Tibial nerve (tissue), 4 donors: ENCODE measurements at regions not wholly inside any gene's neighbourhood (a gene's known extent, or its start where the extent isn't known, plus 50 kb on each side); places are given as distances from the start of the nearest gene placed in this dataset.

Source experiments
- DNase-seq, 2 donors: peaks; one replicate each; pipeline ENCODE4 v3.0.0-alpha.2; 2019; ENCODE audit warnings: low spot score in 2 of 2
- H3K27ac ChIP-seq, 4 donors: fragments of 200-600 bp; sonication (generic) in 3 of 4; one replicate each; pipeline ENCODE4 v1.5.1; 2017 to 2019; ENCODE audit warnings: mild to moderate bottlenecking in 1 of 4
- H3K27me3 ChIP-seq, 2 donors: fragments of 200-600 bp; sonication (generic) in 1 of 2; one replicate each; pipeline versions ENCODE4 v1.5.1 to v1.6.0; 2017 to 2019
- H3K36me3 ChIP-seq, 3 donors: fragments of 200-600 bp; sonication (generic); one replicate each; pipeline ENCODE4 v1.5.1; 2018 to 2019
- H3K4me1 ChIP-seq, 4 donors: fragments of 200-600 bp; sonication (generic) in 3 of 4; one replicate each; pipeline ENCODE4 v1.5.1; 2017 to 2019
- H3K4me3 ChIP-seq, 4 donors: fragments of 200-600 bp; sonication (generic) in 3 of 4; one replicate each; pipeline ENCODE4 v1.5.1; 2017 to 2019; ENCODE audit warnings: mild to moderate bottlenecking in 1 of 4, moderate library complexity in 1 of 4
- H3K9me3 ChIP-seq, 4 donors: fragments of 200-600 bp; sonication (generic) in 3 of 4; one replicate each; pipeline ENCODE4 v1.5.1; 2017 to 2019
- EP300 ChIP-seq, 2 donors: sonication (generic); formaldehyde crosslinking; IDR thresholded peaks; one replicate each; pipeline ENCODE4 v1.6.1; 2017; ENCODE audit warnings: antibody characterized with exemption in 2 of 2, mild to moderate bottlenecking in 1 of 2
- POLR2A ChIP-seq, 2 donors: fragments of 450-650 bp; IDR thresholded peaks; one replicate each; pipeline ENCODE4 v1.6.1; 2017; ENCODE audit warnings: antibody characterized with exemption in 2 of 2, mild to moderate bottlenecking in 2 of 2, moderate library complexity in 2 of 2
- WGBS, 2 donors: methylation state at CpG; one replicate each; pipeline ENCODE4 v1.1.5; 2018; 5-methylcytosine and 5-hydroxymethylcytosine counted together
- TF ChIP-seq, protein P1 (sequence below), 5 experiments: fragments of 200-600 bp in 3 of 5; fragments of 450-650 bp in 2 of 5; sonication (generic) in 3 of 5; IDR thresholded peaks; one replicate each; pipeline ENCODE4 v1.5.1; 2016 to 2019; ENCODE audit warnings: antibody characterized with exemption in 5 of 5, mild to moderate bottlenecking in 3 of 5, moderate library complexity in 2 of 5

GRCh38 chr5:145708169-145708568 lies 127.0 kb downstream of the PRELID2 start:
- no peaks in the 10 kb centered on the region for H3K27me3 ChIP-seq
- no peaks in the 10 kb centered on the region for H3K36me3 ChIP-seq
- no peak for DNase-seq
- no peak overlapping the region for H3K27ac ChIP-seq
- no peaks in the 10 kb centered on the region for H3K9me3 ChIP-seq
- H3K4me1 ChIP-seq = no peaks in the 10 kb centered on the region
- TF ChIP-seq EP300 (IDR thresholded peaks at IDR 0.05) = no peak
- TF ChIP-seq, protein P1, sequence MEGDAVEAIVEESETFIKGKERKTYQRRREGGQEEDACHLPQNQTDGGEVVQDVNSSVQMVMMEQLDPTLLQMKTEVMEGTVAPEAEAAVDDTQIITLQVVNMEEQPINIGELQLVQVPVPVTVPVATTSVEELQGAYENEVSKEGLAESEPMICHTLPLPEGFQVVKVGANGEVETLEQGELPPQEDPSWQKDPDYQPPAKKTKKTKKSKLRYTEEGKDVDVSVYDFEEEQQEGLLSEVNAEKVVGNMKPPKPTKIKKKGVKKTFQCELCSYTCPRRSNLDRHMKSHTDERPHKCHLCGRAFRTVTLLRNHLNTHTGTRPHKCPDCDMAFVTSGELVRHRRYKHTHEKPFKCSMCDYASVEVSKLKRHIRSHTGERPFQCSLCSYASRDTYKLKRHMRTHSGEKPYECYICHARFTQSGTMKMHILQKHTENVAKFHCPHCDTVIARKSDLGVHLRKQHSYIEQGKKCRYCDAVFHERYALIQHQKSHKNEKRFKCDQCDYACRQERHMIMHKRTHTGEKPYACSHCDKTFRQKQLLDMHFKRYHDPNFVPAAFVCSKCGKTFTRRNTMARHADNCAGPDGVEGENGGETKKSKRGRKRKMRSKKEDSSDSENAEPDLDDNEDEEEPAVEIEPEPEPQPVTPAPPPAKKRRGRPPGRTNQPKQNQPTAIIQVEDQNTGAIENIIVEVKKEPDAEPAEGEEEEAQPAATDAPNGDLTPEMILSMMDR (IDR thresholded peaks at IDR 0.05) = no peak
- H3K4me3 ChIP-seq = no peak overlapping the region

GRCh38 chr5:145704724-145705123 lies 130.4 kb downstream of the PRELID2 start:
- no peaks in the 10 kb centered on the region for H3K4me1 ChIP-seq
- no peak overlapping the region for H3K4me3 ChIP-seq
- no peaks in the 10 kb centered on the region for H3K9me3 ChIP-seq
- no peaks in the 10 kb centered on the region for H3K27me3 ChIP-seq
- 95 to 98% methylated on average over 3 of the region's 3 CpGs for WGBS, 2 donors
- no peaks in the 10 kb centered on the region for H3K36me3 ChIP-seq
- H3K27ac ChIP-seq = no peak overlapping the region
- TF ChIP-seq EP300 (IDR thresholded peaks at IDR 0.05) (no peak), POLR2A (IDR thresholded peaks at IDR 0.05) (no peak)
- TF ChIP-seq, protein P1 (IDR thresholded peaks at IDR 0.05) = no peak
- no peak for DNase-seq

GRCh38 chr5:145703856-145704255 lies 131.3 kb downstream of the PRELID2 start:
- H3K9me3 ChIP-seq = no peaks in the 10 kb centered on the region
- H3K4me1 ChIP-seq = no peaks in the 10 kb centered on the region
- H3K27me3 ChIP-seq = no peaks in the 10 kb centered on the region
- no peak for DNase-seq
- 93% methylated on average over 4 of the region's 4 CpGs for WGBS, 2 donors
- TF ChIP-seq, protein P1 (IDR thresholded peaks at IDR 0.05) = no peak
- TF ChIP-seq POLR2A (IDR thresholded peaks at IDR 0.05) = no peak
- H3K36me3 ChIP-seq = no peaks in the 10 kb centered on the region
- H3K27ac ChIP-seq = no peak overlapping the region
- H3K4me3 ChIP-seq = no peak overlapping the region

- no peak for TF ChIP-seq POLR2A (IDR thresholded peaks at IDR 0.05)
- TF ChIP-seq, protein P1 (IDR thresholded peaks at IDR 0.05) = no peak
- no peak for TF ChIP-seq EP300 (IDR thresholded peaks at IDR 0.05)
- no peak for DNase-seq
- no peak overlapping the region for H3K4me3 ChIP-seq
- WGBS, 2 donors = 89 to 92% methylated on average over 3 of the region's 3 CpGs
- H3K27ac ChIP-seq = no peak overlapping the region
- no peaks in the 10 kb centered on the region for H3K27me3 ChIP-seq
- no peaks in the 10 kb centered on the region for H3K36me3 ChIP-seq
- no peaks in the 10 kb centered on the region for H3K4me1 ChIP-seq
- H3K9me3 ChIP-seq = no peaks in the 10 kb centered on the region
Observed at GRCh38 chr5:145701404-145701803, 133.7 kb downstream of the PRELID2 start.

GRCh38 chr5:145699846-145700245 lies 135.3 kb downstream of the PRELID2 start:
- no peaks in the 10 kb centered on the region for H3K36me3 ChIP-seq
- H3K4me3 ChIP-seq = no peak overlapping the region
- no peak for DNase-seq
- no peaks in the 10 kb centered on the region for H3K4me1 ChIP-seq
- no peak overlapping the region for H3K27ac ChIP-seq
- whole genome bisulfite sequencing, 2 donors = 73 to 83% methylated on average over 2 of the region's 2 CpGs
- H3K9me3 ChIP-seq = no peaks in the 10 kb centered on the region
- TF ChIP-seq EP300 (IDR thresholded peaks at IDR 0.05) (no peak), POLR2A (IDR thresholded peaks at IDR 0.05) (no peak)
- TF ChIP-seq, protein P1 (IDR thresholded peaks at IDR 0.05) = no peak
- no peaks in the 10 kb centered on the region for H3K27me3 ChIP-seq
